ENCODE measurements at regions not wholly inside any gene's neighbourhood (a gene's known extent, or its start where the extent isn't known, plus 50 kb on each side); places are given as distances from the start of the nearest gene placed in this dataset.

DNA sequence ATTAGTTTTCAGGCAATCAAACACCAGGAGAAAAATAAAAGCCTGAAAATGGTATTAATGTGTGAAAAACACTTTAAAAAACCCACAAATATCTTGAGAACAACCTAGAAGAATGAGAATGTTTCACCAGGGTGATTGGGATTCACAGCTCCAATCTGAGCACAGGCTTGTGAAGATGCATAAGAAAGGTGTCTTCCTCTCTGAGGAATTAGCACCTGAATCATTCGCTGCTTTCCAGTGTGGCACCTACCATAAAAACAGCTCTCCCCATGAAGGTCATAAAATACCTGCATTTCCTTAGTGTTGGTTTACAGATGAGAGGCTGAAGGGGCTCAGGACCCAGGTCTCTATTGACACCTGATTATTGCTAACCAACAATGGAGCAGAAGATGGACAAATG, 499.7 kb upstream of the KLHL29 start:
- DNase-seq: no peak

- DNase-seq: no peak
Measured at GRCh38 chr2:22887426-22887825, 497.6 kb upstream of the KLHL29 start.

DNA sequence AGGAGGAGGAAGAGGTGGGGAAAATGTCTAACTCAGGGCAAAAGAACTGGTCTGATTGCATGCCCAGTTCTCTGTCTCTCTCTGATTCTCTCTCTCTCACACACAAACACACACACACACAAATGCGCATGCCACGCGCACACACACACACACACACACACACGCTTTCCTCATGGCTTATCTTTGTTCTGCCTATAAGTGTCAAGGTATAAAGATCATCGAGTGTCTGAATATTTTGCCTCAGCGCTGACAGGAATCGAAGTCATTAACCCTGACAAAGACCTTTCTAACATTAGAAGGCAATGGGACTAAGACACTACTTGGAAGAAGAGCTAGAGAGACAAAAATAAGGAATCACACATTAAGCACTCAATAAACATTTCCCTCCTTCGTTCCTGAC, 497.1 kb upstream of the KLHL29 start:
- DNase-seq: no peak

DNA sequence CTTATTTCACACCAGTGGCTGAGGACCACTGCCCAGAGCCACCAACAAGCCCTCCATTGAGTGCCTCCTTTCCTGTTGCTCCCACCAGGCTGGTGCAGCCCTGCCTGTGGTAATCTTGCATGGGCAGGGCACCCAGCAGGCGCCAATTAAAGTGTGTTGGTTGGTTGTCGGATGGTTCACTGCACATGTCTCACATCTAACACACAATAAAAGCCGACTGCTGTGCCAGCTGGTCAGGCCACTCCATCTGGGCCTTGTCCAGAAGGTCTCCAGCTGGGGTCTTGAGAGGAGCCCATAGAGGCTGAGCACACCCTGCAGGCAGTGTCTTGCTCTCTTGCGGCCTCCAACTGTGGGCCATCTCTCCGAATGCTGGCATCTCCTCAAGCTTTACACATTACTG, 494.8 kb upstream of the KLHL29 start:
- peak; percentile 16 to 67 for DNase-seq

DNA sequence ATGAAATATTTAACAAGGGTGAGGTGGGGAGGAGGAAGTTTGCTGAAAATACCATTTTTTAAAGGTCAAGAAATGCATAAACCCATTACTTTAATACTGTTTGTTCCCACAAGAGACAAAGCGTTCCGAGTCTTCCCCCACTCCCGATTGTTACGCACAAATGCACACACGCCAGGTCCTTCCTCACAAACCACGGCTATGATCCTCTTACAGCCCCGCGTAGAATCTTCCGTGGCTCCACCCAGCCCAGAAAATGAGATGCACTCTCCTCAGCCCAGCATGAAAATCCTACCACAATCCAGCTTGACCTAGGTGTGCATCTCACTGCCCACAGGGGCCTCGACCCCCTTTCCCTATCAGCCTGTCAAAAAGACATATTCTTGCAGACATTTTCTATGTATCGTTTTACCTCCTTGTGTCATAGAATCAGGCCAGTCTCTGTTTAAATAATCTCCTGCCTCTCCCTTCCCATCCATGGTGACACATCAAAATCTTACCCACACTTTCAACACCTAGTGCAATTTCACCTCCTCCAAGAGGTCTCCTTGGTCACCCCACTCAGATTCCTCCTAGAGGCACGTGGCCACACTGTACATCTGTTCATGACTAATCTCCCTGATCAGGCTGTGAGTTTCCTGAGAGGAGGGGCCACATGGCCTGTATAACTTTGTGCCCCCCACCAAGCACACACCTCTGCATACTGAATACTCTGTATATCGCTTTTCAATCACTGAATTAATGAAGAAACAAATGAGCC, 491.0 kb upstream of the KLHL29 start:
- no peak for DNase-seq

- DNase-seq: no peak
Measured at GRCh38 chr2:22894761-22895160, 490.2 kb upstream of the KLHL29 start.

GRCh38 chr2:22897428-22897827, 487.6 kb upstream of the KLHL29 start:
- DNase-seq: no peak

DNA sequence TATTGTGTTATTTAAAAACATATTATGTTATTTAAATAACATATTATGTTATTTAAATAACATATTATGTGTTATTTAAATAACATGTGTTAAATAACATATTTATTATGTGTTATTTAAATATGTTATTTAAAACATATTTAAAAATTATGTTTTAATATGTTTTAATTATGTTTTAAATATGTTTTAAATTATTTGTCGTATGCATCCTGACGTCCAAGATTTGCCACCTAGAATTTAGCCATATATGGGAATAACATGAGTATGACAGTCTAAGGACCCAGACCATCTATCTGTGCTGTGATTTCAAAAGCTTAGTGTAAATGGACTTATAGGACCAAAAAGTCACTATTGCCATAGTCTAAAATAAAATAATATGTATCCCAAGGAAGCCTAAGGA, 484.3 kb upstream of the KLHL29 start:
- no peak for DNase-seq

DNA sequence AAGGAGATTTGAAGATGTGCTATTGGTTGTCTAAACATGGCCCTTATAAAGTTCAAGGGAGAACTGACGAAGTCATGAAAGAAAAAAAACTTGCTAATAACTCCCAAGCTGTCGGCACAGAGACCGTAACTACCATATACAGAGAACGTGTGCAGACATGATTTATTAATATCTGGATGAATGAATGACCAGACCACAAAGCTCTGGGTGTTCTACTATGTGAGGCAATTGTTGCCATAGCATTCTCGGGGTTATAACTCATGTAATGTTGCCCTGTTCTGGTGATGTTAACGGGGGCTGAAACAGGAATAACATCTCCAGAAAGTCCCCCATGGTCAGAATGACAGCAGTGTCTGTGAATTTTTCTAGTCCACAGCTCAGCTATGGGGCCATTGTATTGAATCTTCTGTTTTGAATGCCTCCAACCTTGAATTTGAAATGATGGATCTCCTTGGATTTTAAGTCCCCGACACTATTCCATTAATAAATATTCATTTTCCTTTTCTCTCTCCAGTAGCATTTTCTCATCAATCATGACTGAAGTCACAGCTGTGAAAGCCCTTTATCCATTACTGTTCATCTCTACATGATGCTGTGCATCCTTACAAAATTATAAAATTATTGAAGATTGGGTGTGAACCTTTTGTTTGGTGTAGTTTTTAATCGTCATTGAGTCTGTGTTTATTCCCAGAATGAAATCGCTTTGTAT, 483.4 kb upstream of the KLHL29 start:
- no peak for DNase-seq

DNA sequence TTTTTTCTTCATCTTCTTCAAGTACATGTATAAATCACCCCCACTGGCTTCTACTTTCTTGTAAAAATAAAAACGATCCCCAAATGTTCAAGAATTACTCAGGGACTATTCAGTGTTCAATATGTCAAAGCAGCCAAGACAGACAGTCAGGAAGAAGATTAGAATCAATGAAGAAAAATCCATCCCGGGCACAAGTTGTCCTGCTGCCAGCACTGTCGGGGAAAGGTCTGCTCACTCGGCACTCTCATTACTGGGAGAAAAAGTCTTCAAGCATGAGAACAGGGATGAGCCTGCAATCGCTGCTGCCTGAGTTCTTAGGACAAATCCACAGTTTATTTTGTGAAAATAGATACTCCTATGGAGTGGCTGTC, 482.8 kb upstream of the KLHL29 start:
- no peak for DNase-seq

- no peak for DNase-seq
Measured at GRCh38 chr2:22902662-22903165, 482.3 kb upstream of the KLHL29 start.

DNA sequence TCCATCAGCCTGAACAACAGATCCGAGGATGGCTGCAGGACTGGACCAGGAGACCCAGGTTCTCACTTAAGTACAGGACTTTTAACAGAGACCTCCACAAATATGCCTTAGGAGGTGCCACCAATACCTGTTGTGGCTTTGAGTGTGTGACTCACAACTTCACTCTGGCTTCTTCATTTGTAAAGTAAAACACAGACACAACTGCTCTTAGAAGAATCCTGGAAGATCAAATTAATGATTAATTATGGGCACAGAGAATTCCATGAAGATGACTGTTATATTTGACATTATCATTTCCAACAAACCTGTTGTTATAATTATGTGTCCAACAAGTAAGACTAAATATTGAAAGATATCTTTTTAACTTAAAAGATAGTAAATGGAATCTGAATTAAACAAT, 481.4 kb upstream of the KLHL29 start:
- no peak for DNase-seq

DNA sequence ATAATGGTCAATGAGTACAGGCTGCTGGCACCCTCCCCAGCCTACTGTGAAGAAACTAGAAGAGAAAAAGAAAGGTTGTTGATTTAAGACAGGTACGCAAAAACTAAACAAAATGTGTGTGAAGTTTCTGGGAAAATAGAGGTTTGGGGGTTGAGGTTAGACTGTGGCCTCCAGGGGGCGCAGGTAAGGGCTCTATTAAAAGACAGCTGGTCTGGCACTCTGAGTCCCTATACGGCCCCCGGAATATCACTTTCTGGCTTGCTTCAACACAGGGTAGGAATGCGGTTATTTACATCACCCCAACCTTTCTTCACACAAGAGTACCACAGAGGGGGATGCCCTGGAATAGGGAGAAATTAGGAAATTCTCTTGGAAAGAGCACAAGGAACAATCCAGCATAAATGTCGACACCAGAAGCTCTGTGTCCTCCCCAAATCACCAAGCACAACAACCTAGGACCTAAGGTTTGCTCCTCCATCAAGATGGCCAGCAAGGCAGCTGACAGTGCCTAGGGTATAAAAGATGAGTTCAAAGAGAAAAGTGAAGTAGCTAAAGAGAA, 480.8 kb upstream of the KLHL29 start:
- DNase-seq: peak; percentile 29 to 52

- no peak for DNase-seq
Measured at GRCh38 chr2:22907330-22907729, 477.6 kb upstream of the KLHL29 start.

- DNase-seq: peak; percentile 2 to 82
Measured at GRCh38 chr2:22912398-22912797, 472.6 kb upstream of the KLHL29 start.

DNA sequence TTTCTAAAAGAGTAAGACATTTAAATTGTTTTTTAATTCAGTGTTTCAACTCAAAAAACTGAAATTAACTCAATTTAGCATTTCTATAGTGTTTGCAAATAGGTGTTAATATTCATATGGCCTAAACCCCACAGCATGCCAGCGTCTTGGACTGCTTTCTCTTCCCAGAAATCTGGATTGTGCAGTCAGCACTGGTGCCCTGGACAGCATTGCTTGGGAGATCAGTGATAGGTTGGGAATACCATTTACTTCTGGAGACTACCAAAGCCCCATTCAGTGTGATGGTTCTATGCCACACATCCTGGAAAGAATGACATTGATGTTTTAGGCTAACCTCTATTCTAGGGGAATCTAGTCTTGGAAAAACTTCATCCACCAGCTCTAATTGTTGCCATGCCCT, 455.0 kb upstream of the KLHL29 start:
- no peak for DNase-seq

DNA sequence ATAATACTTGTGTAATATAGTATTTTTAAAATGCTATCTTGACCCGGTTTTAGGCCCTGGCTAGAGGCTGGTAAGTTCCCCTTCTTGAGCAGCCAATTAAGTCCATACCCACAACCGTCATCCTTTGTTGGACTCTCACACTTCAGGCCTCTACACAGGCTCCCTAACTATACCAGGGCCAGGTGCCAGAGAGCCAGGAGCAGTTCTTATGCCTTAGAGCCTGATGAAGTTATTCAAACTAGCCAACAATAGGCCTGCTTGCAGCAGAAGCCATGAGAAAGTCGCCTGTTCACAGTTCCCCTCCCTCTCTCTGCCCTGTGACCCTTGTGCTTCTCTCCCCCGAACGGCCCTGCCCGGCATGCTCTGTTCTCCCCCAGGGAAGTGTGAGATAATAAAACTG, 454.2 kb upstream of the KLHL29 start:
- DNase-seq: no peak

DNA sequence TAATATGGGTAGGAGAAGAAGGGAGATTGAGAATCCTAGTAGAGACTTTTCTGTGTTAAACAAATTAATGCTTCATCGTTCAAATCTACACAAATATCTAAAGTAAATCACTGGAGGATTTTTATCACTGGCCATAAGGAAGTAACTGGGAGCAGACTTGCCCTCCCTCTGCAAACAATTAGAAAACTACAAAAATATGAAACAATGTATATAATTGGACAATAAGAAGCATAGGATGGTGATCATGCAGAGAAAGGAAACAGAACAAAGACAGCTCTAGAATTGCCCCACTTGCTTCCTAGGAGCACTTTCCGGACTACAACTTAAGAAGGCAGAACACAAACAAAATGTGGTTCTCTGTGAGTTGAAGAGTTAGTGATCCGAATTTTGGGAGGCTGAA, 452.7 kb upstream of the KLHL29 start:
- DNase-seq: no peak

- no peak for DNase-seq
Measured at GRCh38 chr2:22934747-22935146, 450.2 kb upstream of the KLHL29 start.

DNA sequence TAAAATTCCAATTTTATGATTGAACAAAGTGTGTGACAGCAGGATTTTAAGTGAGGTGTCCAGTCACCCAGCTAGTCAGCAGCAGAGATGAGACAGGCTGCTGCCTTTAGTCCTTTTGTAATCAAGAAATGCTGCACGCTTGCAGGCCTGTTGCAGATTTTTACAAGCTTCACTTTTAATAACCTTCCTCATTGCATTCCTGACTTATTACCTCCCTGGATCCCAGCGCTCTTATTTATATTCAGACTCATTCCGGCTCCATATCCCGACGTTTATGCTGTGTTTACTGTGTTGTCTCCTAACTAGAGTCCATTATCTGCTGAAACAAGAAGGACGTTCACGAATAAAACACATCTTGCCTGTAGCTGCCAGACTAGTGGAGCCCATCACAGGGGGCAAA, 442.5 kb upstream of the KLHL29 start:
- DNase-seq: no peak

GRCh38 chr2:22944143-22944542, 440.8 kb upstream of the KLHL29 start:
- no peak for DNase-seq

GRCh38 chr2:22946553-22946952, 438.4 kb upstream of the KLHL29 start:
- DNase-seq: no peak

DNA sequence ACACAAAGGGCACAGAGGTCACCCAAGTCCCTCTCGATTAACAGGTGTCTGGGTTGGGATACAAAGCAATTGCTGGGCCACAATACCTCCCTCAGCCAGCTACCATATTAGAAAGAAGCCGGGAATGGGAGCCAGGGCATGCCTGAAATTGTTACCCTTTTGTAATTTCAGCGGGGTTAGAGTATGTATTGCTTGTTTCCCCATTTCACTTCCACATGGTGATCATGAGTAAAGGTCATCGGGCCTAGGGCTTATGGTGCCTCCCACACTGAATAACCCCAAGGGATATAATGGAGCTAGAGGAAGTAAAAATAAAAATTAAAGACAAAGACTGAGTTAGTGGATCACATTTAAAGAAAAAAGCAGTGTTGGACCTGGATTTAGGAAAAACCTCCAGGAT, 437.2 kb upstream of the KLHL29 start:
- no peak for DNase-seq

GRCh38 chr2:22950431-22950830, 434.5 kb upstream of the KLHL29 start:
- no peak for DNase-seq
